Dendritic cell treated with granulocyte-macrophage colony-stimulating factor and Interleukin-4, amounts not matched to agents 40 ng/mL and 50 ng/mL, for 4 days (primary cell): ENCODE measurements at regions not wholly inside any gene's neighbourhood (a gene's known extent, or its start where the extent isn't known, plus 50 kb on each side); places are given as distances from the start of the nearest gene placed in this dataset.
"Not testable (repeated sequence)": the region's sequence is repeated elsewhere in the genome, so short reads cannot be mapped to it uniquely, and the experiment has no call there.

ENCODE experiments used
- H3K27ac Mint-ChIP-seq: one replicate; pipeline ENCODE4 v1.8.0; 2022; ENCODE audit warnings: mild to moderate bottlenecking, mixed read lengths
- H3K27me3 Mint-ChIP-seq: one replicate; pipeline ENCODE4 v1.8.0; 2022; ENCODE audit warnings: mild to moderate bottlenecking, mixed read lengths
- H3K36me3 Mint-ChIP-seq: one replicate; pipeline ENCODE4 v1.8.0; 2022; ENCODE audit warnings: low read depth, mixed read lengths
- H3K4me1 Mint-ChIP-seq: one replicate; pipeline ENCODE4 v1.8.0; 2022; ENCODE audit warnings: low read depth, mixed read lengths
- H3K4me3 Mint-ChIP-seq: one replicate; pipeline ENCODE4 v1.8.0; 2022; ENCODE audit warnings: mild to moderate bottlenecking, moderate library complexity, mixed read lengths
- H3K9me3 Mint-ChIP-seq: one replicate; pipeline ENCODE4 v1.8.0; 2022; ENCODE audit warnings: mixed read lengths
- intact Hi-C: fragments of 100-400 bp; cut with micrococcal nuclease; formaldehyde crosslinking; loops from one replicate; pipeline ENCODE4 v1.15.0; 2022

- Mint-ChIP-seq H3K36me3 (no peaks in the 10 kb centered on the region), H3K4me3 (no peak overlapping the region), H3K4me1 (no peaks in the 10 kb centered on the region), H3K27ac (no peak overlapping the region), H3K27me3 (no peaks in the 10 kb centered on the region), H3K9me3 (peaks cover 10% of the 10 kb centered on the region)
- intact Hi-C loops: loop anchor here (10.0 kb wide), 1 partner anchor 134 kb away; no protein-coding TSS in a partner anchor
Observed at GRCh38 chr2:58601017-58601416, 359.9 kb upstream of the FANCL start.

- Mint-ChIP-seq H3K4me3 (no peak overlapping the region), H3K4me1 (no peaks in the 10 kb centered on the region), H3K27ac (no peak overlapping the region), H3K36me3 (no peaks in the 10 kb centered on the region), H3K9me3 (peaks cover 10% of the 10 kb centered on the region), H3K27me3 (no peaks in the 10 kb centered on the region)
- intact Hi-C loops: no loop called here
Observed at GRCh38 chr2:58598171-58598570, 357.0 kb upstream of the FANCL start.

DNA sequence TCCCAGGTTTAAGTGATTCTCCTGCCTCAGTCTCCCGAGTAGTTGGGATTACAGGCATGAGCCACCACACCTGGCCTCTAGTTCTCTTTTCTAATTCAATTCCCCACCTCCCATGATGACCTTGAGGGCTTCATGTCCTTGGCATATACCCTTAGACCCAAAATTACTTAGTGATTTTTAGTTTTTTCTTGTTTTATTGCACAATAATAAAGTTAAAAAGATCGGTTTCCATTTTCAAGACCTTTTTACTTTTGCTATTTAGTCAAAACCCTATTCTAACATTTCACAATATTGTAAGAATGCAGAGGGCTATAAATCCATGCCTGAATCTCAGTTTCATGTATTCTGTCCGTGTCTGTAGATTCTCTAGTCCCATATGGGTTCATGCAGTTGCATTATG lies 354.6 kb upstream of the FANCL start:
- no peak overlapping the region for H3K4me3 Mint-ChIP-seq
- H3K36me3 Mint-ChIP-seq: no peaks in the 10 kb centered on the region
- intact Hi-C loops: no loop called here
- H3K9me3 Mint-ChIP-seq: peaks cover 10% of the 10 kb centered on the region
- no peaks in the 10 kb centered on the region for H3K4me1 Mint-ChIP-seq
- H3K27me3 Mint-ChIP-seq: no peaks in the 10 kb centered on the region
- H3K27ac Mint-ChIP-seq: no peak overlapping the region

DNA sequence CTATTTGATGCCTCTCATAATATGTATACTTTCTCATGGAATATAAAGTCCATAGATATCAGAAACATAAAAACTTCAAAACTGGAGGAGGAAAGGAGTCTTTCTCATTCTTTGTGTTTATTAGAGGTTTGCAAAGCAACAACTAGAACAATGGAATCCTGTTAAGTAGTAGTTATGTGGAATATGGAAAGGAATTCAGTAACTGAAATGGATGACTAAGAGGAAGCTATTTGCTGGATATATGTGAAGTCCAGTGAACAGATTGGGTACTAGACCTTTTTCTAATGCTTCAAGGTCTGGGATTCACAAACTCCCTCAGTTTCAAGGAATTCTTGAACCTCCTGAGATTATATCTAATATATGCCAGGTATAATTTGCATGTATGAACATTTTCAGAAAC lies 353.6 kb upstream of the FANCL start:
- no peaks in the 10 kb centered on the region for H3K36me3 Mint-ChIP-seq
- intact Hi-C loops: no loop called here
- H3K4me1 Mint-ChIP-seq: no peaks in the 10 kb centered on the region
- no peak overlapping the region for H3K4me3 Mint-ChIP-seq
- H3K27ac Mint-ChIP-seq: no peak overlapping the region
- no peaks in the 10 kb centered on the region for H3K27me3 Mint-ChIP-seq
- peaks cover 10% of the 10 kb centered on the region for H3K9me3 Mint-ChIP-seq

DNA sequence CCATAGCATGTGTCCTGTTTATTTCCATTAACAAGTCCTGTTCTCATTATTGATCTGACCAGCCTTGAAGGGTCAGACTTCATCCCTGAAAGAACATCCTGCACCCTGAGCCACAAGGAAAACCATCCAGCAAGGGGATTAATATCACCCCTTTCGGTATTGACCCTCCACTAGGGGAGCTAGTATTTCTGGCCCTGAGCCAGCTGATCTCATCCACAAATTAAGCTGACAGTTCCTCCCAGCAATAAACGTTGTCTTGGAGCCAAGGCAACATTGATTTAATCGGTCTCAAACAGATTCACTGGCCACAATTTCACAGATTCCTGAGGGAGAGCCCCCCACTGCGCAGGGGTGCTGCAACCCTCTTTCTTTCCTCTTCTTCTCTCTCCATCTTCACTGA lies 353.1 kb upstream of the FANCL start:
- H3K9me3 Mint-ChIP-seq: peaks cover 7% of the 10 kb centered on the region
- no peak overlapping the region for H3K4me3 Mint-ChIP-seq
- intact Hi-C loops: no loop called here

GRCh38 chr2:58586178-58586577 lies 345.1 kb upstream of the FANCL start:
- H3K27me3 Mint-ChIP-seq, H3K4me1 Mint-ChIP-seq, H3K27ac Mint-ChIP-seq, H3K9me3 Mint-ChIP-seq, H3K4me3 Mint-ChIP-seq, intact Hi-C loops, H3K36me3 Mint-ChIP-seq: not testable (repeated sequence)

More for the DNA sequence above, 353.1 kb upstream of the FANCL start:
- Mint-ChIP-seq H3K36me3 (no peaks in the 10 kb centered on the region), H3K27ac (no peak overlapping the region), H3K27me3 (no peaks in the 10 kb centered on the region), H3K4me1 (no peaks in the 10 kb centered on the region)

DNA sequence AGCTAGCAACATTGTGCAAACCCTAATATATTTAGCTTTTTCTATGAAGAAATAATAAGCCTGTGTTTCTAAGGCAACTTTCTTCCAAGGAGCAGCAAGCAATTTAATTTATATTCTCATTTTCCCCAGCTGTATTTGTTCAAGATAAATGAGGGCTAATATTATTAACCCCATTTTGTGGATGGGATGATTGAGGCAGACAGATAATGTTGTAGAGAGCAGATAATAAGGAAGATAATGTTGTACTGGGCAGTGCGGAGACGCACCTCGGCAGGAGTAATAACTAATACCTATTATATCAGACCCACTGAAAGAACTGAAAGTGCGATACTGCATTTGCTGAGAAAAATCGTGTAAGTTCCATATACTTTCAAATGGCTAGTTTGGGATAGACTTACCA lies 344.1 kb upstream of the FANCL start:
- no peak overlapping the region for H3K27ac Mint-ChIP-seq
- no peaks in the 10 kb centered on the region for H3K36me3 Mint-ChIP-seq
- intact Hi-C loops: no loop called here
- H3K27me3 Mint-ChIP-seq: no peaks in the 10 kb centered on the region
- no peak overlapping the region for H3K4me3 Mint-ChIP-seq
- no peaks in the 10 kb centered on the region for H3K9me3 Mint-ChIP-seq
- H3K4me1 Mint-ChIP-seq: no peaks in the 10 kb centered on the region

GRCh38 chr2:58584606-58585118 lies 343.5 kb upstream of the FANCL start:
- Mint-ChIP-seq H3K9me3 (no peaks in the 10 kb centered on the region), H3K4me3 (no peak overlapping the region), H3K27me3 (no peaks in the 10 kb centered on the region), H3K27ac (no peak overlapping the region), H3K36me3 (no peaks in the 10 kb centered on the region), H3K4me1 (no peaks in the 10 kb centered on the region)
- intact Hi-C loops: no loop called here

DNA sequence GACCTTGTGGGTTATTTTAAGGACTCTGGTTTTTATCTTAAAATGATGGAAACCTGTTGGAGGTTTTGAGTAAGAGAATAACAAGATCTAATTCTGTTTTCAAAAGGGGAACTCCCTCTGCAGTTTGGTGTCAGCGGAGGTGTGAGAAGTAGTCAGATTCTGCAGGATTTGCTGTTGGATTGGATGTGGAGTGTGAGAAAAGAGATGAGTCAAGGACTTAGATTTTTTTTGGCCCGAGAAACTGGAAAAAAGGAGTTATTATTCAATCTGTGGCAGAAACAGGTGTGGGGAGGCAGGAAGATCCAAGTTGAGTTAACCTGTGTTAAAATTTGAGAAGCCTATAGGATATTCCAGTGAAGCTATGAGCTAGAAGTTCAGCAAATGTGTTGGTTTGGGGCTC lies 337.2 kb upstream of the FANCL start:
- Mint-ChIP-seq H3K27ac (no peak overlapping the region), H3K4me1 (peaks cover 5% of the 10 kb centered on the region), H3K27me3 (no peaks in the 10 kb centered on the region), H3K36me3 (no peaks in the 10 kb centered on the region), H3K4me3 (no peak overlapping the region), H3K9me3 (no peaks in the 10 kb centered on the region)
- intact Hi-C loops: loop anchor here (10.0 kb wide), 3 partner anchors 187 to 1987 kb away; no protein-coding TSS in a partner anchor

GRCh38 chr2:58574873-58575272 lies 333.7 kb upstream of the FANCL start:
- intact Hi-C loops: loop anchor here (5.0 to 10.0 kb wide), 4 partner anchors 190 to 1990 kb away; no protein-coding TSS in a partner anchor
- no peaks in the 10 kb centered on the region for H3K36me3 Mint-ChIP-seq

DNA sequence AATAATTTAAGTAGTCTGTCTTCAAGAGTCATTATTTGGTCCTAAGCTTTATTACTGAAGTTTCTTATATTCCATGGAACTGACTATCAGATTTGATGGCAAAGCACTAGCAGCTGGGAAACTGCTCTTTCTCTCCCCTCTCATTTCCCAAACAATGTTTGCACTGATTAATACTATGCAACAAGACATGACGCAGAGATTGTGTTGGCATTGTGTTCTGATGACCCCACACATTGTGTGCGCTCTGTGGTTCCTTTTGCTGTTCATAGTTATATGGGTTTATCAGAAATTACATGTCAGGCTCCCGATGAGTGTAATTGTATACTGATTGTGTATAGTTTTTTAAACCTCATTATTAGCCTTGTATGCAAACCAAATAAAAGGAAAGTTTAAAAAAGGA lies 331.6 kb upstream of the FANCL start:
- no peak overlapping the region for H3K4me3 Mint-ChIP-seq
- H3K36me3 Mint-ChIP-seq: no peaks in the 10 kb centered on the region
- peaks cover 29% of the 10 kb centered on the region for H3K4me1 Mint-ChIP-seq
- H3K27ac Mint-ChIP-seq: peak overlapping the region; percentile 28
- intact Hi-C loops: loop anchor here (5.0 to 10.0 kb wide), 4 partner anchors 192 to 1992 kb away; no protein-coding TSS in a partner anchor
- no peaks in the 10 kb centered on the region for H3K27me3 Mint-ChIP-seq
- H3K9me3 Mint-ChIP-seq: no peaks in the 10 kb centered on the region

More at GRCh38 chr2:58574873-58575272, 333.7 kb upstream of the FANCL start:
- Mint-ChIP-seq H3K4me3 (no peak overlapping the region), H3K27ac (no peak overlapping the region), H3K27me3 (no peaks in the 10 kb centered on the region), H3K4me1 (peaks cover 23% of the 10 kb centered on the region), H3K9me3 (no peaks in the 10 kb centered on the region)

DNA sequence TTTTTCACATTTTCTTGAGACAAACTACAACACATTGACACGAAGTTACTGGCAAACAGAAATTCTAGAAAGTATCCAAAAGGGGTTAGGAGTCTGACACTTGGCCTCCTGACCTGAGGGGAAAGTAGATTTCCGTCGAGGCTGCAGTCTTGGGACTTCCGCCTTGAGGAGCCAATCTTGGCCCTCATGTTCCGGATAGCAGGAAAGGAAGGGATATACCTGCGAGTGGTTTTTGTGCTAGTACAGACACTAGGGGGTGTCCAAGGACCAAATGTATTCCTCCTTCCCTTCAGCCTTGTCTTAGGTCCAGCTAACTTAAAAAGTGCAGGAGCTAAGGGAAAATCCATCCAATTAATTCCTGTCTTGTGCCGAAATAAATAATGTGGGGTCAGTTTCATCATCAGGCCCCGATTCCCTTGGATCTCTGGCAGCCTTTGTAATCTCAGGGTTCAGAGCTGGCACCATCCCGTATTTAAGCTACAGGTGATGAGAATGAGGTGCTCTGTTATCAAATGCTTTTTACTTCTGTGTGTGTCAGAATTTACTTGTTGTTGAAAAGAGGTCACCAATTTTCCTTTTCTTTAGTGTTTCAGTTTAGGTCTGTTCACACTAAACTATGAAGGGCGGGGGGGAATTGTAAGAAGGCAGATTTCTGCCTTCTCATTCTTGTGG lies 330.2 kb upstream of the FANCL start:
- Mint-ChIP-seq H3K36me3 (no peaks in the 10 kb centered on the region), H3K9me3 (no peaks in the 10 kb centered on the region), H3K27ac (no peak overlapping the region), H3K27me3 (no peaks in the 10 kb centered on the region), H3K4me3 (no peak overlapping the region), H3K4me1 (peaks cover 24% of the 10 kb centered on the region)
- intact Hi-C loops: loop anchor here (5.0 to 10.0 kb wide), 4 partner anchors 193 to 1993 kb away; no protein-coding TSS in a partner anchor

DNA sequence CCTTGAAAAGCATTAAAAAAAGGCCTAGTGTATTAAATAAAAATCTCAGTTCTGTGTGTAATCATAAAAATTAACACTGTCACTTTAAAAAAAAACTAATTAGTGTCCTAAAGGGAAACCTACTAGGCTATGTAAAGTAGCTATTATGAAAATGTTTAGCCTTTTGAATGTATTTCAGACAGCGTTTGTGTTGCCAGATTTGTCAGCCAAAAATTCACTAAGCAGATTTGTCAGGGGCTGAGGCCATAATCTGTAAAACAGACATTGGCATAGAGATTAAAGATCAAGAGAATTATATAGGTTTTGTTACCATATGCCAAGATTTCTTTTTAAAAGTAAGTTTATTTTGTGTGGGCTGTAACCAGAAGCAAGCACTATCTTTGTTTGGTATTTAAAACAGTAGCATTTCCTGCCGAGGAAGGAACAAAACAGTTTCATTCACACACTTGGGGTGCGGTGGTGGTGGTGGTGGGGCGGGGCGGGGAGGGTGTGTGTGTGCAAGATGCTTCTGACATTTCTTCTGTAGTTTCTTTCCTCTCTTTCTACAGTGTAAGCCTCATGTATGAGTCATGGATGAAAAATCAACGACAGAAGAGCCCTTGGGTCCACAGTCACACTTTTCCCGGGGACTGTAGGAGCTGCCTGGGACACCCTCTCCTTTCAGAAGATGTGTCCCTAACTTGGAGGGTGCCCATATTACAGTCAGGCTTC lies 328.5 kb upstream of the FANCL start:
- Mint-ChIP-seq H3K9me3 (no peaks in the 10 kb centered on the region), H3K27me3 (no peaks in the 10 kb centered on the region), H3K27ac (peak overlapping the region; percentile 20), H3K4me1 (peaks cover 24% of the 10 kb centered on the region), H3K4me3 (no peak overlapping the region), H3K36me3 (no peaks in the 10 kb centered on the region)
- intact Hi-C loops: loop anchor here (5.0 to 10.0 kb wide), 5 partner anchors 195 to 1995 kb away; no protein-coding TSS in a partner anchor

GRCh38 chr2:58568901-58569300 lies 327.8 kb upstream of the FANCL start:
- no peak overlapping the region for H3K27ac Mint-ChIP-seq
- H3K27me3 Mint-ChIP-seq: no peaks in the 10 kb centered on the region
- H3K36me3 Mint-ChIP-seq: no peaks in the 10 kb centered on the region
- H3K4me3 Mint-ChIP-seq: no peak overlapping the region
- H3K4me1 Mint-ChIP-seq: peaks cover 24% of the 10 kb centered on the region
- intact Hi-C loops: loop anchor here (10.0 kb wide), 1 partner anchor 804 kb away; no protein-coding TSS in a partner anchor
- H3K9me3 Mint-ChIP-seq: no peaks in the 10 kb centered on the region
